GM12878 (cell line): ENCODE measurements at regions not wholly inside any gene's neighbourhood (a gene's known extent, or its start where the extent isn't known, plus 50 kb on each side); places are given as distances from the start of the nearest gene placed in this dataset.

Source experiments
- ATAC-seq: fragments of 200-7000 bp; cut with Tn5 transposase; 3 replicates; pipeline ENCODE4 v1.9.1; 2020; ENCODE audit warnings: mild to moderate bottlenecking, moderate library complexity
- BruUV-seq: library from RNA; stranded (reverse); fragments of 400-500 nt; replicated peaks from 2 replicates; lab custom pipeline; 2021; lab: Mats Ljungman, UMichigan
- CTCF ChIA-PET: fragments of 300-600 bp; sonication (Branson Sonifier 250); formaldehyde crosslinking; extraction: SDS; loops from one replicate; lab custom pipeline; 2021; ENCODE audit warnings: inconsistent platforms; lab: Yijun Ruan, JAX
- POLR2A ChIA-PET: fragments of 350-600 bp; formaldehyde crosslinking; extraction: SDS; loops from one replicate; lab custom pipeline; 2021; ENCODE audit warnings: inconsistent platforms; lab: Charles Lee
- RAD21 ChIA-PET: fragments of 300-600 bp; sonication (Branson Sonifier 250); formaldehyde crosslinking; loops from one replicate; lab custom pipeline; 2023; ENCODE audit warnings: antibody characterized with exemption; ENCODE audit not compliant: unreplicated experiment; lab: Charles Lee
- SMC1A ChIA-PET: fragments of 300-600 bp; sonication (Branson Sonifier 250); formaldehyde crosslinking; loops from one replicate; lab custom pipeline; 2023; ENCODE audit not compliant: unreplicated experiment, uncharacterized antibody; lab: Charles Lee
- DNase-seq: peaks from one replicate; pipeline ENCODE4 v3.0.0-alpha.2; 2011; ENCODE audit warnings: low read depth, low spot score
- FAIRE-seq: peaks from 3 replicates; lab custom pipeline; 2011; peaks lifted over from hg19 to GRCh38; lab: Jason Lieb, UNC
- H2AFZ ChIP-seq: 2 replicates; pipeline ENCODE4 v1.6.0; 2011; ENCODE audit warnings: low read depth, low read length, control low read depth; ENCODE audit not compliant: control insufficient read depth
- H3K27ac ChIP-seq: 2 replicates; pipeline ENCODE4 v1.5.1; 2011; ENCODE audit warnings: control low read depth; ENCODE audit not compliant: control insufficient read depth, insufficient read depth
- H3K27me3 ChIP-seq, 2 experiments: replicated peaks in 1 of 2; 2 replicates each; pipeline versions ENCODE4 v1.6.0 to v1.6.1; 2011; ENCODE audit warnings: low read length in 1 of 2; ENCODE audit not compliant: control insufficient read depth in 2 of 2, insufficient read depth in 2 of 2
- H3K36me3 ChIP-seq, 2 experiments: 2 replicates each; pipeline ENCODE4 v1.5.1; 2011; ENCODE audit warnings: low read length in 1 of 2; ENCODE audit not compliant: control insufficient read depth in 2 of 2, insufficient read depth in 2 of 2
- H3K4me1 ChIP-seq: 2 replicates; pipeline ENCODE4 v1.6.1; 2011; ENCODE audit warnings: mild to moderate bottlenecking, low read length, moderate library complexity, mixed read lengths; ENCODE audit not compliant: control insufficient read depth, insufficient read depth
- H3K4me2 ChIP-seq: 2 replicates; pipeline ENCODE4 v1.6.0; 2011; ENCODE audit warnings: control low read depth; ENCODE audit not compliant: control insufficient read depth, insufficient read depth
- H3K4me3 ChIP-seq: fragments of 200-600 bp; sonication (generic); 2 replicates; pipeline ENCODE4 v1.5.1; 2016
- H3K79me2 ChIP-seq: 2 replicates; pipeline ENCODE4 v1.6.0; 2011; ENCODE audit warnings: low read length; ENCODE audit not compliant: control insufficient read depth, insufficient read depth
- H3K9ac ChIP-seq: 2 replicates; pipeline ENCODE4 v1.8.0; 2011; ENCODE audit warnings: low read length, control low read depth, mixed read lengths; ENCODE audit not compliant: control insufficient read depth, insufficient read depth
- H3K9me3 ChIP-seq: replicated peaks from 3 replicates; pipeline ENCODE4 v1.5.1; 2011; ENCODE audit warnings: mild to moderate bottlenecking, low read length; ENCODE audit not compliant: control insufficient read depth, insufficient read depth
- H4K20me1 ChIP-seq: 2 replicates; pipeline ENCODE4 v1.6.0; 2011; ENCODE audit not compliant: control insufficient read depth, insufficient read depth
- BHLHE40 ChIP-seq, 2 experiments: fragments of 450-650 bp in 1 of 2; IDR thresholded peaks; 2 replicates each; pipeline ENCODE4 v1.6.1; 2011 to 2017; ENCODE audit warnings: low read depth in 2 of 2, borderline replicate concordance in 1 of 2, improper control_type of control experiment in 1 of 2, low read length in 1 of 2, mild to moderate bottlenecking in 1 of 2
- CBX3 ChIP-seq: fragments of 200-600 bp; sonication (generic); IDR thresholded peaks from 2 replicates; pipeline ENCODE4 v1.6.1; 2016; ENCODE audit warnings: low read depth, borderline replicate concordance
- EGR1 ChIP-seq, 2 experiments: IDR thresholded peaks; 1 replicate in 1 of 2; 2 replicates in 1 of 2; pipeline ENCODE4 v1.6.1; 2011 to 2012; ENCODE audit warnings: low read depth in 2 of 2, low read length in 2 of 2, borderline replicate concordance in 1 of 2, mild to moderate bottlenecking in 1 of 2, moderate library complexity in 1 of 2
- EP300 ChIP-seq, 2 experiments: fragments of 150-350 bp in 1 of 2; IDR thresholded peaks; 2 replicates each; pipeline ENCODE4 v1.6.1; 2011 to 2012; ENCODE audit warnings: low read depth in 2 of 2, low read length in 2 of 2, borderline replicate concordance in 1 of 2, improper control_type of control experiment in 1 of 2, inconsistent platforms in 1 of 2; ENCODE audit not compliant: control insufficient read depth in 1 of 2
- ESRRA ChIP-seq: IDR thresholded peaks from 2 replicates; pipeline ENCODE4 v1.6.1; 2012; ENCODE audit warnings: mild to moderate bottlenecking, low read length, improper control_type of control experiment
- IRF5 ChIP-seq: fragments of 450-650 bp; IDR thresholded peaks from 2 replicates; pipeline ENCODE4 v1.6.1; 2017; ENCODE audit warnings: borderline replicate concordance
- KLF5 ChIP-seq: fragments of 450-650 bp; IDR thresholded peaks from 2 replicates; pipeline ENCODE4 v1.6.1; 2014; ENCODE audit warnings: mild to moderate bottlenecking; ENCODE audit not compliant: partially characterized antibody
- MYC ChIP-seq: IDR thresholded peaks from 2 replicates; pipeline ENCODE4 v1.6.1; 2011; ENCODE audit warnings: mild to moderate bottlenecking, low read length, moderate library complexity, inconsistent platforms; ENCODE audit not compliant: insufficient read depth, insufficient replicate concordance, insufficient read length, severe bottlenecking
- SPI1 ChIP-seq: IDR thresholded peaks from 2 replicates; pipeline ENCODE4 v1.6.1; 2011; ENCODE audit warnings: low read depth, mild to moderate bottlenecking, low read length, moderate library complexity, borderline replicate concordance; ENCODE audit not compliant: insufficient read depth
- WGBS: methylation state at CpG from one replicate; pipeline ENCODE4 v1.1.6; 2016; ENCODE audit warnings: low lambda C conversion rate; ENCODE audit not compliant: insufficient replicate concordance, insufficient coverage; ENCODE audit errors: missing lambda C conversion rate; 5-methylcytosine and 5-hydroxymethylcytosine counted together
- in situ Hi-C: fragments of 300-500 bp; cut with MboI; formaldehyde crosslinking; loops from 9 replicates; pipeline ENCODE4 v1.14.3; 2018; ENCODE audit warnings: mixed read lengths
- intact Hi-C: fragments of 100-400 bp; cut with micrococcal nuclease; formaldehyde crosslinking; loops from one replicate; pipeline ENCODE4 v1.14.2; 2022; ENCODE audit not compliant: unreplicated experiment
- TF ChIP-seq, protein P1 (sequence below): fragments of 450-650 bp; IDR thresholded peaks from 2 replicates; pipeline ENCODE4 v1.6.1; 2014; ENCODE audit warnings: mild to moderate bottlenecking
- TF ChIP-seq, protein P2 (sequence below): IDR thresholded peaks from 2 replicates; pipeline ENCODE4 v1.6.1; 2011; ENCODE audit warnings: borderline replicate concordance, low read depth, mild to moderate bottlenecking, moderate library complexity, mixed read lengths, low read length; ENCODE audit not compliant: insufficient read depth; ENCODE audit errors: extremely low read length
- TF ChIP-seq, protein P3 (sequence below): fragments of 450-650 bp; IDR thresholded peaks from 2 replicates; pipeline ENCODE4 v1.6.1; 2017; ENCODE audit warnings: antibody characterized with exemption, mild to moderate bottlenecking, moderate library complexity

DNA sequence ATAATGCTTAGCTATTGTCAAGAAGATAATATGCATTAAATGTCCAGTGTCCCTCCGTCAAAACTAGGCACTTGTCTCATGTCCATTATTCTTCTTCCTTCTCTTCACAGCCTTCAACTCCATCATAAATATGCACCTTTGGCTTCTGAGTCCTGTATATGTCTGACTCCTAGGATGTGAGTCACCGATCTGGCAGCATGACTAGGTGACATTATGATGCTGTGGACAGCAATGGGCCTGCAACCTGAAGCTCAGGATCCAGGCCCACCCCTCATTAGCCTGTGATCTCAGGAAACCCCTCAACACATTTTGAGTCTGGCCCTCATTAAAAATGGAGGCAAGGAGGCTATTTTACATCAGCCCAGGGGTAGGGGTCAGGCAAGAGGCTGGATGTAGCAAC, 362.5 kb upstream of the ZMIZ1 start:
- Histone ChIP-seq H2AFZ (no peak overlapping the region), H3K79me2 (no peaks in the 10 kb centered on the region), H3K4me1 (no peaks in the 10 kb centered on the region), H3K27me3 (no peaks in the 10 kb centered on the region), H3K9me3 (no peaks in the 10 kb centered on the region)
- intact Hi-C loops = no loop called here
- in situ Hi-C loops = no loop called here
- CTCF ChIA-PET = no interaction called here
- SMC1A ChIA-PET = interaction anchor here (0.6 kb wide), 1 partner anchor 374 kb away, joined by 3 read pairs; no protein-coding TSS in a partner anchor
- FAIRE-seq (no peak), ATAC-seq (no peak)
- WGBS = 35% methylated on average over 2 of the region's 2 CpGs
- TF ChIP-seq ESRRA = no peak
- TF ChIP-seq EGR1 (IDR thresholded peaks at IDR 0.05; ENCODE audit: borderline replicate concordance in 1 of 2, low read depth in 2 of 2, low read length in 2 of 2) = no peak
- TF ChIP-seq, protein P1, sequence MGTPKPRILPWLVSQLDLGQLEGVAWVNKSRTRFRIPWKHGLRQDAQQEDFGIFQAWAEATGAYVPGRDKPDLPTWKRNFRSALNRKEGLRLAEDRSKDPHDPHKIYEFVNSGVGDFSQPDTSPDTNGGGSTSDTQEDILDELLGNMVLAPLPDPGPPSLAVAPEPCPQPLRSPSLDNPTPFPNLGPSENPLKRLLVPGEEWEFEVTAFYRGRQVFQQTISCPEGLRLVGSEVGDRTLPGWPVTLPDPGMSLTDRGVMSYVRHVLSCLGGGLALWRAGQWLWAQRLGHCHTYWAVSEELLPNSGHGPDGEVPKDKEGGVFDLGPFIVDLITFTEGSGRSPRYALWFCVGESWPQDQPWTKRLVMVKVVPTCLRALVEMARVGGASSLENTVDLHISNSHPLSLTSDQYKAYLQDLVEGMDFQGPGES = no peak
- TF ChIP-seq BHLHE40 (IDR thresholded peaks at IDR 0.05; ENCODE audit: borderline replicate concordance in 1 of 2, low read depth in 2 of 2, low read length in 1 of 2) = no peak
- TF ChIP-seq, protein P2, sequence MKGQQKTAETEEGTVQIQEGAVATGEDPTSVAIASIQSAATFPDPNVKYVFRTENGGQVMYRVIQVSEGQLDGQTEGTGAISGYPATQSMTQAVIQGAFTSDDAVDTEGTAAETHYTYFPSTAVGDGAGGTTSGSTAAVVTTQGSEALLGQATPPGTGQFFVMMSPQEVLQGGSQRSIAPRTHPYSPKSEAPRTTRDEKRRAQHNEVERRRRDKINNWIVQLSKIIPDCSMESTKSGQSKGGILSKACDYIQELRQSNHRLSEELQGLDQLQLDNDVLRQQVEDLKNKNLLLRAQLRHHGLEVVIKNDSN = no peak
- TF ChIP-seq KLF5 = no peak
- TF ChIP-seq, protein P3, sequence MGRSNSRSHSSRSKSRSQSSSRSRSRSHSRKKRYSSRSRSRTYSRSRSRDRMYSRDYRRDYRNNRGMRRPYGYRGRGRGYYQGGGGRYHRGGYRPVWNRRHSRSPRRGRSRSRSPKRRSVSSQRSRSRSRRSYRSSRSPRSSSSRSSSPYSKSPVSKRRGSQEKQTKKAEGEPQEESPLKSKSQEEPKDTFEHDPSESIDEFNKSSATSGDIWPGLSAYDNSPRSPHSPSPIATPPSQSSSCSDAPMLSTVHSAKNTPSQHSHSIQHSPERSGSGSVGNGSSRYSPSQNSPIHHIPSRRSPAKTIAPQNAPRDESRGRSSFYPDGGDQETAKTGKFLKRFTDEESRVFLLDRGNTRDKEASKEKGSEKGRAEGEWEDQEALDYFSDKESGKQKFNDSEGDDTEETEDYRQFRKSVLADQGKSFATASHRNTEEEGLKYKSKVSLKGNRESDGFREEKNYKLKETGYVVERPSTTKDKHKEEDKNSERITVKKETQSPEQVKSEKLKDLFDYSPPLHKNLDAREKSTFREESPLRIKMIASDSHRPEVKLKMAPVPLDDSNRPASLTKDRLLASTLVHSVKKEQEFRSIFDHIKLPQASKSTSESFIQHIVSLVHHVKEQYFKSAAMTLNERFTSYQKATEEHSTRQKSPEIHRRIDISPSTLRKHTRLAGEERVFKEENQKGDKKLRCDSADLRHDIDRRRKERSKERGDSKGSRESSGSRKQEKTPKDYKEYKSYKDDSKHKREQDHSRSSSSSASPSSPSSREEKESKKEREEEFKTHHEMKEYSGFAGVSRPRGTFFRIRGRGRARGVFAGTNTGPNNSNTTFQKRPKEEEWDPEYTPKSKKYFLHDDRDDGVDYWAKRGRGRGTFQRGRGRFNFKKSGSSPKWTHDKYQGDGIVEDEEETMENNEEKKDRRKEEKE = no peak
- no peak for TF ChIP-seq MYC
- no peak for TF ChIP-seq EP300 (IDR thresholded peaks at IDR 0.05; ENCODE audit: borderline replicate concordance in 1 of 2, control insufficient read depth in 1 of 2, low read depth in 2 of 2, low read length in 2 of 2)
- no peak for TF ChIP-seq SPI1
- no peak for TF ChIP-seq CBX3
- no peak for TF ChIP-seq IRF5
- TF ChIP-seq, all 136 proteins: peak for 0
- RAD21 ChIA-PET = no interaction called here
- no peaks in the 10 kb centered on the region for H3K36me3 ChIP-seq
- POLR2A ChIA-PET = interaction anchor here (0.6 kb wide), 2 partner anchors 8 to 269 kb away, joined by 3 to 10 read pairs; no protein-coding TSS in a partner anchor
- no peak for DNase-seq
- no peaks in the 10 kb centered on the region for H4K20me1 ChIP-seq
- H3K4me2 ChIP-seq = no peak overlapping the region
- no TSS peak for BruUV-seq
- H3K9ac ChIP-seq = no peak overlapping the region
- no peak overlapping the region for H3K4me3 ChIP-seq
- no peak overlapping the region for H3K27ac ChIP-seq
